ENCODE measurements at regions not wholly inside any gene's neighbourhood (a gene's known extent, or its start where the extent isn't known, plus 50 kb on each side); places are given as distances from the start of the nearest gene placed in this dataset.

DNA sequence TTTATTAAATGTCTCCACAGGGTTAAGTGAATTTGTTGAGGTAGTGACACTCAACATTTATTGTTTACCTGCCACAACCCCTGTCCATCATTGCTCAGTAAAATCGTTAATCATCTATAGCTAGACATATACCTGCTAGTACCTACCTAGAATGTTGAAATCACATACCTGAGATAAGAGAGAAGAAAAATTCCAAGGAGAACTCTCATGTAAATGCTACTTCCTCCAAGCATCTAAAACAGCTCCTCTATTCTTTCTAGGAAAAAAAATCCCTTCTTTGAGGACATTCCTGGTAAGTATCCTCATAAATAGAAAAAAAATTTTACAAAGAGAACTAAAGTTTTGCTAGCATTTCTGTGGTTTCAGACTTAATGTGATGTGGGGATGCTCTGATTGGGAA, 325.1 kb downstream of the DAD1 start:
- TF ChIP-seq, protein P1, sequence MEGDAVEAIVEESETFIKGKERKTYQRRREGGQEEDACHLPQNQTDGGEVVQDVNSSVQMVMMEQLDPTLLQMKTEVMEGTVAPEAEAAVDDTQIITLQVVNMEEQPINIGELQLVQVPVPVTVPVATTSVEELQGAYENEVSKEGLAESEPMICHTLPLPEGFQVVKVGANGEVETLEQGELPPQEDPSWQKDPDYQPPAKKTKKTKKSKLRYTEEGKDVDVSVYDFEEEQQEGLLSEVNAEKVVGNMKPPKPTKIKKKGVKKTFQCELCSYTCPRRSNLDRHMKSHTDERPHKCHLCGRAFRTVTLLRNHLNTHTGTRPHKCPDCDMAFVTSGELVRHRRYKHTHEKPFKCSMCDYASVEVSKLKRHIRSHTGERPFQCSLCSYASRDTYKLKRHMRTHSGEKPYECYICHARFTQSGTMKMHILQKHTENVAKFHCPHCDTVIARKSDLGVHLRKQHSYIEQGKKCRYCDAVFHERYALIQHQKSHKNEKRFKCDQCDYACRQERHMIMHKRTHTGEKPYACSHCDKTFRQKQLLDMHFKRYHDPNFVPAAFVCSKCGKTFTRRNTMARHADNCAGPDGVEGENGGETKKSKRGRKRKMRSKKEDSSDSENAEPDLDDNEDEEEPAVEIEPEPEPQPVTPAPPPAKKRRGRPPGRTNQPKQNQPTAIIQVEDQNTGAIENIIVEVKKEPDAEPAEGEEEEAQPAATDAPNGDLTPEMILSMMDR (IDR thresholded peaks at IDR 0.05; ENCODE audit: low read depth, low read length, poor library complexity, severe bottlenecking) = no peak
- TF ChIP-seq EZH2phosphoT487 (IDR thresholded peaks at IDR 0.05; ENCODE audit: borderline replicate concordance, low read length) = no peak

Measured in DOHH2 (cell line).